Fibroblast of lung (primary cell): ENCODE measurements at regions not wholly inside any gene's neighbourhood (a gene's known extent, or its start where the extent isn't known, plus 50 kb on each side); places are given as distances from the start of the nearest gene placed in this dataset.

ENCODE experiments used
- DNase-seq, 2 donors: peaks; one replicate each; pipeline versions ENCODE4 v3.0.0 to v3.0.0-alpha.2; 2010; ENCODE audit warnings: low read depth in 2 of 2
- H2AFZ ChIP-seq: 2 replicates; pipeline ENCODE4 v1.5.1; 2012; ENCODE audit warnings: low read length, control low read depth, inconsistent platforms
- H3K27ac ChIP-seq: 2 replicates; pipeline ENCODE4 v1.5.1; 2011; ENCODE audit warnings: low read length, control low read depth; ENCODE audit not compliant: insufficient read depth
- H3K27me3 ChIP-seq: 2 replicates; pipeline ENCODE4 v1.5.1; 2011; ENCODE audit warnings: mild to moderate bottlenecking, low read length; ENCODE audit not compliant: control insufficient read depth, insufficient read depth
- H3K36me3 ChIP-seq: 2 replicates; pipeline ENCODE4 v1.5.1; 2011; ENCODE audit warnings: low read length; ENCODE audit not compliant: control insufficient read depth, insufficient read depth
- H3K4me1 ChIP-seq: 2 replicates; pipeline ENCODE4 v1.5.1; 2011; ENCODE audit warnings: low read length; ENCODE audit not compliant: control insufficient read depth, insufficient read depth; ENCODE audit errors: extremely low read depth
- H3K4me2 ChIP-seq: 2 replicates; pipeline ENCODE4 v1.5.1; 2011; ENCODE audit warnings: low read length, control low read depth; ENCODE audit not compliant: insufficient read depth; ENCODE audit errors: extremely low read depth
- H3K4me3 ChIP-seq, 4 experiments: fragments of 200-600 bp in 1 of 4; sonication (generic) in 1 of 4; replicated peaks in 1 of 4; 2 replicates each; pipeline ENCODE4 v1.5.1; 2011 to 2016; ENCODE audit warnings: low read length in 4 of 4, low read depth in 3 of 4, mild to moderate bottlenecking in 3 of 4, control low read depth in 2 of 4, inconsistent platforms in 1 of 4, mixed read lengths in 1 of 4; ENCODE audit not compliant: insufficient read depth in 1 of 4; ENCODE audit errors: control extremely low read depth in 1 of 4
- H3K79me2 ChIP-seq: 2 replicates; pipeline ENCODE4 v1.5.1; 2012; ENCODE audit warnings: mild to moderate bottlenecking, low read length, inconsistent platforms; ENCODE audit not compliant: control insufficient read depth, insufficient read depth
- H3K9ac ChIP-seq: 2 replicates; pipeline ENCODE4 v1.5.1; 2011; ENCODE audit warnings: mild to moderate bottlenecking, low read length, control low read depth; ENCODE audit not compliant: insufficient read depth
- H3K9me3 ChIP-seq: 2 replicates; pipeline ENCODE4 v1.5.1; 2012; ENCODE audit warnings: low read depth, low read length; ENCODE audit not compliant: control insufficient read depth, insufficient read depth
- H4K20me1 ChIP-seq: 2 replicates; pipeline ENCODE4 v1.5.1; 2011; ENCODE audit warnings: low read length; ENCODE audit not compliant: control insufficient read depth, insufficient read depth; ENCODE audit errors: extremely low read depth
- CTCF ChIP-seq, 2 donors: IDR thresholded peaks in 1 of 2; conservative IDR thresholded peaks in 1 of 2; 1 replicate in 1 of 2; 2 replicates in 1 of 2; pipeline ENCODE4 v1.5.1; 2011 to 2012; ENCODE audit warnings: low read length in 2 of 2, control low read depth in 1 of 2, inconsistent platforms in 1 of 2, low read depth in 1 of 2, mild to moderate bottlenecking in 1 of 2
- EZH2 ChIP-seq: IDR thresholded peaks from 2 replicates; pipeline ENCODE4 v1.5.1; 2012; ENCODE audit warnings: low read length, control low read depth, mild to moderate bottlenecking; ENCODE audit errors: missing control alignments

- Histone ChIP-seq H3K4me3 (no peak overlapping the region), H3K36me3 (no peaks in the 10 kb centered on the region), H3K27me3 (no peaks in the 10 kb centered on the region), H3K4me2 (no peak overlapping the region), H3K4me1 (no peaks in the 10 kb centered on the region), H2AFZ (no peak overlapping the region), H3K27ac (no peak overlapping the region), H4K20me1 (no peaks in the 10 kb centered on the region), H3K9me3 (no peaks in the 10 kb centered on the region), H3K79me2 (no peaks in the 10 kb centered on the region), H3K9ac (no peak overlapping the region)
- no peak for DNase-seq
- TF ChIP-seq EZH2 (no peak), CTCF (conservative IDR thresholded peaks at IDR 0.05 in 1 of 2, IDR thresholded peaks at IDR 0.05 in 1 of 2; ENCODE audit: low read depth in 1 of 2, low read length in 2 of 2) (no peak)
These were observed 156.2 kb upstream of the SLC7A11 start for GRCh38 chr4:138398322-138398721.

GRCh38 chr4:138393886-138394610 is 151.9 kb upstream of the SLC7A11 start:
- H4K20me1 ChIP-seq: no peaks in the 10 kb centered on the region
- no peaks in the 10 kb centered on the region for H3K4me1 ChIP-seq
- H3K27ac ChIP-seq: no peak overlapping the region
- no peak for TF ChIP-seq CTCF (conservative IDR thresholded peaks at IDR 0.05 in 1 of 2, IDR thresholded peaks at IDR 0.05 in 1 of 2; ENCODE audit: low read depth in 1 of 2, low read length in 2 of 2)
- TF ChIP-seq EZH2: no peak
- H2AFZ ChIP-seq: no peak overlapping the region
- no peak overlapping the region for H3K9ac ChIP-seq
- H3K27me3 ChIP-seq: no peaks in the 10 kb centered on the region
- DNase-seq: no peak
- H3K36me3 ChIP-seq: no peaks in the 10 kb centered on the region
- H3K9me3 ChIP-seq: no peaks in the 10 kb centered on the region
- no peak overlapping the region for H3K4me3 ChIP-seq
- no peak overlapping the region for H3K4me2 ChIP-seq
- H3K79me2 ChIP-seq: no peaks in the 10 kb centered on the region

- Histone ChIP-seq H3K27me3 (no peaks in the 10 kb centered on the region), H4K20me1 (no peaks in the 10 kb centered on the region), H3K4me3 (no peak overlapping the region), H3K4me2 (no peak overlapping the region), H3K27ac (no peak overlapping the region), H3K36me3 (no peaks in the 10 kb centered on the region), H3K4me1 (no peaks in the 10 kb centered on the region), H2AFZ (no peak overlapping the region), H3K9ac (no peak overlapping the region), H3K9me3 (no peaks in the 10 kb centered on the region), H3K79me2 (no peaks in the 10 kb centered on the region)
- no peak for DNase-seq
- TF ChIP-seq CTCF (conservative IDR thresholded peaks at IDR 0.05 in 1 of 2, IDR thresholded peaks at IDR 0.05 in 1 of 2; ENCODE audit: low read depth in 1 of 2, low read length in 2 of 2) (no peak), EZH2 (no peak)
These were observed 150.7 kb upstream of the SLC7A11 start for GRCh38 chr4:138392751-138393308.
